ENCODE measurements at regions not wholly inside any gene's neighbourhood (a gene's known extent, or its start where the extent isn't known, plus 50 kb on each side); places are given as distances from the start of the nearest gene placed in this dataset.

- TF ChIP-seq CTCF (IDR thresholded peaks at IDR 0.05; ENCODE audit: low read length) (no peak), EZH2 (IDR thresholded peaks at IDR 0.05; ENCODE audit: borderline replicate concordance, low read length) (no peak)
These were observed 702.3 kb downstream of the SI start for GRCh38 chr3:164375995-164376394.
